GM12878 (cell line): ENCODE measurements at regions not wholly inside any gene's neighbourhood (a gene's known extent, or its start where the extent isn't known, plus 50 kb on each side); places are given as distances from the start of the nearest gene placed in this dataset.

Source experiments
- EGR1 ChIP-seq, 2 experiments: IDR thresholded peaks; 1 replicate in 1 of 2; 2 replicates in 1 of 2; pipeline ENCODE4 v1.6.1; 2011 to 2012; ENCODE audit warnings: low read depth in 2 of 2, low read length in 2 of 2, borderline replicate concordance in 1 of 2, mild to moderate bottlenecking in 1 of 2, moderate library complexity in 1 of 2
- GABPA ChIP-seq: IDR thresholded peaks from 2 replicates; pipeline ENCODE4 v1.6.1; 2014; ENCODE audit warnings: antibody characterized with exemption, low read depth, mild to moderate bottlenecking, inconsistent platforms
- POLR2A ChIP-seq: IDR thresholded peaks from 2 replicates; pipeline ENCODE4 v1.6.1; 2011; ENCODE audit warnings: low read depth, mild to moderate bottlenecking, low read length
- SMC3 ChIP-seq: IDR thresholded peaks from 2 replicates; pipeline ENCODE4 v1.6.1; 2011; ENCODE audit warnings: low read length, improper control_type of control experiment, borderline replicate concordance
- TCF12 ChIP-seq: IDR thresholded peaks from 2 replicates; pipeline ENCODE4 v1.6.1; 2011; ENCODE audit warnings: low read depth, mild to moderate bottlenecking, low read length
- TF ChIP-seq, protein P1 (sequence below): fragments of 450-650 bp; IDR thresholded peaks from 2 replicates; pipeline ENCODE4 v1.6.1; 2017; ENCODE audit warnings: antibody characterized with exemption, mild to moderate bottlenecking, moderate library complexity

DNA sequence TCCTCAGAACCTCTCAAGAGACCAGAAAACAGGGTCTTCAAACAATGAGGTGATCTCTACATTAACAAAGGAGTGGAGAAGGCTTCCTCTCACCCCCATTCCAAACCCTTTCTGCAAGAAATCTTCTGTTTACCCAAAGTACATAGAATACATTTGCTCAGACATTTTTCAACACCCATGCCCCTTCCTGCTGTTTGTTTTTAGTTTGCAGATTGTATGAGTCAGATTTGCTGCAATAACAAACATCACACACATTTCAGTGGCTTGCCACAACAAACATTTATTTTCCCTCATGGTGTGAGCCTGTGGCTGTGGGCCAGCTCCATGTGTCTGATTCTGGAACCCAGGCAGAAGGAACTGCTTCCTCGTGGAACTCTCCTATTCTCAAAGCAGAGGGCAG lies 68.2 kb upstream of the BAIAP2L1 start:
- TF ChIP-seq EGR1 (IDR thresholded peaks at IDR 0.05; ENCODE audit: borderline replicate concordance in 1 of 2, low read depth in 2 of 2, low read length in 2 of 2) (no peak), TCF12 (no peak), POLR2A (no peak), SMC3 (no peak), GABPA (no peak)
- TF ChIP-seq, protein P1, sequence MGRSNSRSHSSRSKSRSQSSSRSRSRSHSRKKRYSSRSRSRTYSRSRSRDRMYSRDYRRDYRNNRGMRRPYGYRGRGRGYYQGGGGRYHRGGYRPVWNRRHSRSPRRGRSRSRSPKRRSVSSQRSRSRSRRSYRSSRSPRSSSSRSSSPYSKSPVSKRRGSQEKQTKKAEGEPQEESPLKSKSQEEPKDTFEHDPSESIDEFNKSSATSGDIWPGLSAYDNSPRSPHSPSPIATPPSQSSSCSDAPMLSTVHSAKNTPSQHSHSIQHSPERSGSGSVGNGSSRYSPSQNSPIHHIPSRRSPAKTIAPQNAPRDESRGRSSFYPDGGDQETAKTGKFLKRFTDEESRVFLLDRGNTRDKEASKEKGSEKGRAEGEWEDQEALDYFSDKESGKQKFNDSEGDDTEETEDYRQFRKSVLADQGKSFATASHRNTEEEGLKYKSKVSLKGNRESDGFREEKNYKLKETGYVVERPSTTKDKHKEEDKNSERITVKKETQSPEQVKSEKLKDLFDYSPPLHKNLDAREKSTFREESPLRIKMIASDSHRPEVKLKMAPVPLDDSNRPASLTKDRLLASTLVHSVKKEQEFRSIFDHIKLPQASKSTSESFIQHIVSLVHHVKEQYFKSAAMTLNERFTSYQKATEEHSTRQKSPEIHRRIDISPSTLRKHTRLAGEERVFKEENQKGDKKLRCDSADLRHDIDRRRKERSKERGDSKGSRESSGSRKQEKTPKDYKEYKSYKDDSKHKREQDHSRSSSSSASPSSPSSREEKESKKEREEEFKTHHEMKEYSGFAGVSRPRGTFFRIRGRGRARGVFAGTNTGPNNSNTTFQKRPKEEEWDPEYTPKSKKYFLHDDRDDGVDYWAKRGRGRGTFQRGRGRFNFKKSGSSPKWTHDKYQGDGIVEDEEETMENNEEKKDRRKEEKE = no peak
